ENCODE measurements at regions not wholly inside any gene's neighbourhood (a gene's known extent, or its start where the extent isn't known, plus 50 kb on each side); places are given as distances from the start of the nearest gene placed in this dataset.

- Mint-ChIP-seq H3K9me3 (peaks cover 5% of the 10 kb centered on the region), H3K4me1 (no peaks in the 10 kb centered on the region), H3K36me3 (ENCODE audit: low read depth) (no peaks in the 10 kb centered on the region), H3K4me3 (no peak overlapping the region), H3K27ac (no peak overlapping the region), H3K27me3 (no peaks in the 10 kb centered on the region)
- DNase-seq: no peak
- ChIA-PET POLR2A (no interaction called here), CTCF (no interaction called here)
- intact Hi-C loops (cut with micrococcal nuclease): no loop called here
- TF ChIP-seq CTCF (IDR thresholded peaks at IDR 0.05): no peak
- ATAC-seq (ENCODE audit: low read depth): no peak
Measured at GRCh38 chr2:15851076-15851693, 89.2 kb upstream of the MYCN start.

- ChIA-PET POLR2A (no interaction called here), CTCF (no interaction called here)
- Mint-ChIP-seq H3K4me1 (no peaks in the 10 kb centered on the region), H3K36me3 (ENCODE audit: low read depth) (no peaks in the 10 kb centered on the region), H3K9me3 (peaks cover 8% of the 10 kb centered on the region), H3K27ac (no peak overlapping the region), H3K4me3 (no peak overlapping the region), H3K27me3 (no peaks in the 10 kb centered on the region)
- DNase-seq: no peak
- no peak for TF ChIP-seq CTCF (IDR thresholded peaks at IDR 0.05)
- ATAC-seq (ENCODE audit: low read depth): no peak
- intact Hi-C loops (cut with micrococcal nuclease): no loop called here
Measured at GRCh38 chr2:15852811-15853210, 87.5 kb upstream of the MYCN start.

GRCh38 chr2:15853903-15854302 lies 86.4 kb upstream of the MYCN start:
- DNase-seq: no peak
- ChIA-PET POLR2A (no interaction called here), CTCF (no interaction called here)
- H3K27me3 Mint-ChIP-seq: no peaks in the 10 kb centered on the region
- no peak overlapping the region for H3K27ac Mint-ChIP-seq
- H3K4me1 Mint-ChIP-seq: no peaks in the 10 kb centered on the region
- peaks cover 8% of the 10 kb centered on the region for H3K9me3 Mint-ChIP-seq
- no peak for ATAC-seq (ENCODE audit: low read depth)
- H3K4me3 Mint-ChIP-seq: no peak overlapping the region
- no peaks in the 10 kb centered on the region for H3K36me3 Mint-ChIP-seq (ENCODE audit: low read depth)
- no peak for TF ChIP-seq CTCF (IDR thresholded peaks at IDR 0.05)
- intact Hi-C loops (cut with micrococcal nuclease): no loop called here

GRCh38 chr2:15855766-15856260 lies 84.5 kb upstream of the MYCN start:
- no peak for ATAC-seq (ENCODE audit: low read depth)
- Mint-ChIP-seq H3K36me3 (ENCODE audit: low read depth) (no peaks in the 10 kb centered on the region), H3K9me3 (peaks cover 4% of the 10 kb centered on the region), H3K27me3 (no peaks in the 10 kb centered on the region), H3K4me1 (no peaks in the 10 kb centered on the region), H3K4me3 (no peak overlapping the region), H3K27ac (no peak overlapping the region)
- intact Hi-C loops (cut with micrococcal nuclease): no loop called here
- CTCF ChIA-PET: no interaction called here
- no peak for TF ChIP-seq CTCF (IDR thresholded peaks at IDR 0.05)
- POLR2A ChIA-PET: no interaction called here
- DNase-seq: no peak

GRCh38 chr2:15856318-15856717 lies 84.0 kb upstream of the MYCN start:
- ATAC-seq (ENCODE audit: low read depth): no peak

More at GRCh38 chr2:15856318-15856717, 84.0 kb upstream of the MYCN start:
- ChIA-PET CTCF (no interaction called here), POLR2A (no interaction called here)
- Mint-ChIP-seq H3K27ac (no peak overlapping the region), H3K36me3 (ENCODE audit: low read depth) (no peaks in the 10 kb centered on the region), H3K4me1 (no peaks in the 10 kb centered on the region), H3K27me3 (no peaks in the 10 kb centered on the region), H3K9me3 (peaks cover 4% of the 10 kb centered on the region), H3K4me3 (no peak overlapping the region)
- TF ChIP-seq CTCF (IDR thresholded peaks at IDR 0.05): no peak
- no peak for DNase-seq
- intact Hi-C loops (cut with micrococcal nuclease): no loop called here

All from activated B cell treated with CpG ODN at 0.5 μM for 24 hours (primary cell).